DOHH2 (cell line): ENCODE measurements at regions not wholly inside any gene's neighbourhood (a gene's known extent, or its start where the extent isn't known, plus 50 kb on each side); places are given as distances from the start of the nearest gene placed in this dataset.

ENCODE experiments used
- H3F3A ChIP-seq: fragments of 200-600 bp; sonication (generic), shearing (Covaris generic); 2 replicates; pipeline ENCODE4 v1.6.0; 2016; ENCODE audit warnings: antibody characterized with exemption, mild to moderate bottlenecking; ENCODE audit not compliant: control insufficient read depth, insufficient read depth
- H3K27ac ChIP-seq: fragments of 200-600 bp; sonication (generic); 2 replicates; pipeline ENCODE4 v1.5.1; 2014; ENCODE audit warnings: low read depth, mild to moderate bottlenecking, low read length, moderate library complexity
- H3K27me3 ChIP-seq: fragments of 200-600 bp; sonication (generic); 2 replicates; pipeline ENCODE4 v1.6.1; 2014; ENCODE audit warnings: mild to moderate bottlenecking, low read length, mixed read lengths; ENCODE audit not compliant: control insufficient read depth
- H3K36me3 ChIP-seq: fragments of 200-600 bp; sonication (generic); 2 replicates; pipeline ENCODE4 v1.6.1; 2014; ENCODE audit warnings: mild to moderate bottlenecking, low read length, moderate library complexity, mixed read lengths; ENCODE audit not compliant: control insufficient read depth
- H3K4me1 ChIP-seq: fragments of 200-600 bp; sonication (generic); 2 replicates; pipeline ENCODE4 v1.6.1; 2014; ENCODE audit warnings: mild to moderate bottlenecking, low read length, mixed read lengths; ENCODE audit not compliant: control insufficient read depth
- H3K4me2 ChIP-seq: fragments of 200-600 bp; sonication (generic); 2 replicates; pipeline ENCODE4 v1.6.0; 2014; ENCODE audit warnings: mild to moderate bottlenecking, low read length, moderate library complexity
- H3K4me3 ChIP-seq: fragments of 200-600 bp; sonication (generic); 2 replicates; pipeline ENCODE4 v1.5.1; 2014; ENCODE audit warnings: mild to moderate bottlenecking, low read length, mixed read lengths
- H3K79me2 ChIP-seq: fragments of 200-600 bp; sonication (generic); 2 replicates; pipeline ENCODE4 v1.6.1; 2014; ENCODE audit warnings: mild to moderate bottlenecking, low read length, mixed read lengths; ENCODE audit not compliant: control insufficient read depth
- H3K9me2 ChIP-seq: fragments of 200-600 bp; sonication (generic); replicated peaks from 2 replicates; pipeline ENCODE4 v1.6.1; 2014; ENCODE audit warnings: mild to moderate bottlenecking, low read length, mixed read lengths; ENCODE audit not compliant: control insufficient read depth
- H3K9me3 ChIP-seq: fragments of 200-600 bp; sonication (generic); 2 replicates; pipeline ENCODE4 v1.6.1; 2014; ENCODE audit warnings: antibody characterized with exemption, low read length, mixed read lengths; ENCODE audit not compliant: control insufficient read depth, insufficient read depth
- H4K20me1 ChIP-seq: fragments of 200-600 bp; sonication (generic); 2 replicates; pipeline ENCODE4 v1.6.0; 2014; ENCODE audit warnings: low read depth, mild to moderate bottlenecking, antibody characterized with exemption, low read length, moderate library complexity; ENCODE audit not compliant: control insufficient read depth, insufficient read depth
- EZH2phosphoT487 ChIP-seq: fragments of 200-600 bp; sonication (generic); IDR thresholded peaks from 2 replicates; pipeline ENCODE4 v1.6.1; 2017; ENCODE audit warnings: borderline replicate concordance, mild to moderate bottlenecking, antibody characterized with exemption, low read length, moderate library complexity, mixed read lengths
- TF ChIP-seq, protein P1 (sequence below): fragments of 200-600 bp; sonication (generic); IDR thresholded peaks from one replicate; pipeline ENCODE4 v1.5.1; 2014; ENCODE audit warnings: antibody characterized with exemption, mild to moderate bottlenecking, low read depth, low read length; ENCODE audit not compliant: poor library complexity, severe bottlenecking

DNA sequence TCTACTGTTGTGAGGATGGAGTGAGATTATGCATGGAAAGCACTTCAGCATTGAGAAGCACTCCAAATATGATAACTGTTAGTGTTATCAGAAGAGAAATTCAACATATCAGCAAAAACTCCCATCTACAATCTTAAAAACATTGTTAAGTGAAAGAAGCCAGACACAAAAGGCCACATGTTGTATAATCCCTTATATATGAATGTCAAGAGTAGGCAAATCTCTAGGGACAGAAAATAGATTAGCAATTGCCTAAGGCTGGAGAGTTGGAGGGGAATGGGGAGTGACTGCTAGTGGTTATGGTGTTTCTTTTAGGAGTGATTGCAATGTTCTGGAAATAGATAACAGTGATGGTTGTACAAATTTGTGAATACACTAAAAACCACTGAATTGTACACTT is 122.5 kb upstream of the LNX1 start:
- H3K4me2 ChIP-seq: no peak overlapping the region
- TF ChIP-seq, protein P1, sequence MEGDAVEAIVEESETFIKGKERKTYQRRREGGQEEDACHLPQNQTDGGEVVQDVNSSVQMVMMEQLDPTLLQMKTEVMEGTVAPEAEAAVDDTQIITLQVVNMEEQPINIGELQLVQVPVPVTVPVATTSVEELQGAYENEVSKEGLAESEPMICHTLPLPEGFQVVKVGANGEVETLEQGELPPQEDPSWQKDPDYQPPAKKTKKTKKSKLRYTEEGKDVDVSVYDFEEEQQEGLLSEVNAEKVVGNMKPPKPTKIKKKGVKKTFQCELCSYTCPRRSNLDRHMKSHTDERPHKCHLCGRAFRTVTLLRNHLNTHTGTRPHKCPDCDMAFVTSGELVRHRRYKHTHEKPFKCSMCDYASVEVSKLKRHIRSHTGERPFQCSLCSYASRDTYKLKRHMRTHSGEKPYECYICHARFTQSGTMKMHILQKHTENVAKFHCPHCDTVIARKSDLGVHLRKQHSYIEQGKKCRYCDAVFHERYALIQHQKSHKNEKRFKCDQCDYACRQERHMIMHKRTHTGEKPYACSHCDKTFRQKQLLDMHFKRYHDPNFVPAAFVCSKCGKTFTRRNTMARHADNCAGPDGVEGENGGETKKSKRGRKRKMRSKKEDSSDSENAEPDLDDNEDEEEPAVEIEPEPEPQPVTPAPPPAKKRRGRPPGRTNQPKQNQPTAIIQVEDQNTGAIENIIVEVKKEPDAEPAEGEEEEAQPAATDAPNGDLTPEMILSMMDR: no peak
- TF ChIP-seq EZH2phosphoT487: no peak
- peaks cover 7% of the 10 kb centered on the region; the same call in 1 of the 2 replicates for H3K4me1 ChIP-seq
- no peaks in the 10 kb centered on the region for H3F3A ChIP-seq
- H3K9me2 ChIP-seq: no peaks in the 10 kb centered on the region
- no peaks in the 10 kb centered on the region for H3K36me3 ChIP-seq
- no peaks in the 10 kb centered on the region for H3K9me3 ChIP-seq
- H3K4me3 ChIP-seq: no peak overlapping the region
- H4K20me1 ChIP-seq: no peaks in the 10 kb centered on the region
- H3K27ac ChIP-seq: no peak overlapping the region
- no peaks in the 10 kb centered on the region for H3K27me3 ChIP-seq
- H3K79me2 ChIP-seq: no peaks in the 10 kb centered on the region

- TF ChIP-seq EZH2phosphoT487: no peak
- TF ChIP-seq, protein P1: no peak
- Histone ChIP-seq H3F3A (no peaks in the 10 kb centered on the region), H3K4me1 (peaks cover 7% of the 10 kb centered on the region; the same call in 1 of the 2 replicates), H3K4me3 (no peak overlapping the region), H4K20me1 (no peaks in the 10 kb centered on the region), H3K9me2 (no peaks in the 10 kb centered on the region), H3K4me2 (no peak overlapping the region), H3K36me3 (no peaks in the 10 kb centered on the region), H3K27ac (no peak overlapping the region), H3K9me3 (no peaks in the 10 kb centered on the region), H3K79me2 (no peaks in the 10 kb centered on the region), H3K27me3 (no peaks in the 10 kb centered on the region)
Observed at GRCh38 chr4:53713296-53713695, 122.0 kb upstream of the LNX1 start.

DNA sequence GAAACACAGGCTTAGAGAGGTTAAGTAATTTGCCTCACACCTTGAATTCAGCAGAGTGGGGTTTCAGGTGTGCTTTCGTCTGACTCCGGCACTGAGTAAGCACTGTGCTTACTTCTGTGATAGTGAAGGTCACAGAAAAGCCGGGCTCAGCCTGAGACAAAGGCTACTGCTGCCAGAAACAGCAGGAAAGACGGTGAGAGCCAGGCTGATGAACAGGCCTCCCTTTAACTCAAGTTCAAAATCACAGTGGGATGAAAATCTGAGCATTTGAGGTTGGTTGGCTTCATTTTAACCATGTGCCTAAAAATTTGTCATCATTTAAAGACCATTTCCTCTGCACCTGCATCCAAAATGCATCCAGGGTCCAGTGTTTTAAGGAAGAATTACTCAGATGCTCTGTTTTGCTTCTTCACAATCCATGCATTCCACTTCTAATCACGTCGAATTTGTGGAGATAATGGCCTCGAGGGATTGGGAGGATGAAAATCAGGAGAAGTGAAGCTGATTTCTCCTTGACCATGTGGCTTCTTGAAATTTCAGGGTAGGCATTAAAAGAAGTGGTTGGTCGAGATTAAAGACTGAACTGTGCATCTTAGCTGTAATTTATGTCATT is 121.2 kb upstream of the LNX1 start:
- Histone ChIP-seq H3K36me3 (no peaks in the 10 kb centered on the region), H3K9me2 (no peaks in the 10 kb centered on the region), H3K4me1 (peaks cover 12% of the 10 kb centered on the region), H3K79me2 (no peaks in the 10 kb centered on the region), H3K27ac (no peak overlapping the region), H3K4me3 (no peak overlapping the region), H4K20me1 (no peaks in the 10 kb centered on the region), H3F3A (no peaks in the 10 kb centered on the region), H3K27me3 (no peaks in the 10 kb centered on the region), H3K9me3 (no peaks in the 10 kb centered on the region), H3K4me2 (no peak overlapping the region)
- TF ChIP-seq, protein P1: no peak
